ENCODE measurements at regions not wholly inside any gene's neighbourhood (a gene's known extent, or its start where the extent isn't known, plus 50 kb on each side); places are given as distances from the start of the nearest gene placed in this dataset.

- no peaks in the 10 kb centered on the region for H3K36me3 ChIP-seq (replicated peaks in 1 of 2; ENCODE audit: control insufficient read depth in 1 of 2, insufficient read depth in 2 of 2, low read length in 2 of 2)
- TF ChIP-seq CTCF (IDR thresholded peaks at IDR 0.05): no peak
- H3K4me2 ChIP-seq (replicated peaks; ENCODE audit: extremely low read depth, low read length, poor library complexity, severe bottlenecking): no peak overlapping the region
- H3K27me3 ChIP-seq (ENCODE audit: control insufficient read depth in 2 of 2, insufficient read depth in 2 of 2, low read length in 2 of 2): no peaks in the 10 kb centered on the region
- H2AFZ ChIP-seq (ENCODE audit: insufficient read depth, low read depth, low read length, poor library complexity, severe bottlenecking): no peak overlapping the region
- no CpG with 5 or more reads among the region's 1 CpG for WGBS (ENCODE audit: insufficient coverage)
- H4K20me1 ChIP-seq (ENCODE audit: insufficient read depth, low read length): no peaks in the 10 kb centered on the region
- no peak overlapping the region for H3K4me3 Mint-ChIP-seq
- H3K9me3 Mint-ChIP-seq: peaks cover 5 to 25% (median 16%) of the 10 kb centered on the region in 7 donors
- intact Hi-C loops (cut with micrococcal nuclease): no loop called here
- H3K79me2 ChIP-seq (ENCODE audit: insufficient read depth, low read length): no peaks in the 10 kb centered on the region
- no peaks in the 10 kb centered on the region for H3K4me1 ChIP-seq (ENCODE audit: control insufficient read depth in 1 of 2, insufficient read depth in 2 of 2, low read length in 2 of 2)
- H3K27ac ChIP-seq (ENCODE audit: low read depth in 1 of 2, low read length in 2 of 2): no peak overlapping the region
- H3K4me1 Mint-ChIP-seq: no peaks in the 10 kb centered on the region
- H3K9ac ChIP-seq (ENCODE audit: insufficient read depth, low read length, poor library complexity, severe bottlenecking): no peak overlapping the region
- H3K36me3 Mint-ChIP-seq: no peaks in the 10 kb centered on the region
- H3K27me3 Mint-ChIP-seq (ENCODE audit: low read depth in 3 of 3): no peaks in the 10 kb centered on the region
- no peak overlapping the region for H3K4me3 ChIP-seq (replicated peaks in 1 of 3; ENCODE audit: low read depth in 2 of 3, low read length in 3 of 3)
- H3K9me3 ChIP-seq (replicated peaks in 1 of 2; ENCODE audit: control insufficient read depth in 1 of 2, insufficient read depth in 1 of 2, low read length in 2 of 2): peaks cover 16 to 18% of the 10 kb centered on the region in 2 donors
- no peak for DNase-seq
- H3K27ac Mint-ChIP-seq: no peak overlapping the region
These were observed 161.9 kb upstream of the UBE3A start for GRCh38 chr15:25600751-25601150.

- Mint-ChIP-seq H3K4me3 (no peak overlapping the region), H3K9me3 (peaks cover 7 to 25% (median 17%) of the 10 kb centered on the region in 7 donors), H3K4me1 (no peaks in the 10 kb centered on the region)
These were observed 158.7 kb upstream of the UBE3A start for GRCh38 chr15:25597571-25597970.

More at GRCh38 chr15:25597571-25597970, 158.7 kb upstream of the UBE3A start:
- H3K36me3 Mint-ChIP-seq: no peaks in the 10 kb centered on the region
- Histone ChIP-seq H4K20me1 (ENCODE audit: insufficient read depth, low read length) (no peaks in the 10 kb centered on the region), H3K36me3 (replicated peaks in 1 of 2; ENCODE audit: control insufficient read depth in 1 of 2, insufficient read depth in 2 of 2, low read length in 2 of 2) (no peaks in the 10 kb centered on the region), H3K4me1 (ENCODE audit: control insufficient read depth in 1 of 2, insufficient read depth in 2 of 2, low read length in 2 of 2) (no peaks in the 10 kb centered on the region), H3K27ac (ENCODE audit: low read depth in 1 of 2, low read length in 2 of 2) (no peak overlapping the region), H3K4me3 (replicated peaks in 1 of 3; ENCODE audit: low read depth in 2 of 3, low read length in 3 of 3) (no peak overlapping the region), H3K79me2 (ENCODE audit: insufficient read depth, low read length) (no peaks in the 10 kb centered on the region), H2AFZ (ENCODE audit: insufficient read depth, low read depth, low read length, poor library complexity, severe bottlenecking) (no peak overlapping the region), H3K9me3 (replicated peaks in 1 of 2; ENCODE audit: control insufficient read depth in 1 of 2, insufficient read depth in 1 of 2, low read length in 2 of 2) (peaks cover 16 to 18% of the 10 kb centered on the region in 2 donors), H3K9ac (ENCODE audit: insufficient read depth, low read length, poor library complexity, severe bottlenecking) (no peak overlapping the region), H3K4me2 (replicated peaks; ENCODE audit: extremely low read depth, low read length, poor library complexity, severe bottlenecking) (no peak overlapping the region), H3K27me3 (ENCODE audit: control insufficient read depth in 2 of 2, insufficient read depth in 2 of 2, low read length in 2 of 2) (no peaks in the 10 kb centered on the region)
- no peaks in the 10 kb centered on the region for H3K27me3 Mint-ChIP-seq (ENCODE audit: low read depth in 3 of 3)
- no peak for DNase-seq
- intact Hi-C loops (cut with micrococcal nuclease): no loop called here
- no peak overlapping the region for H3K27ac Mint-ChIP-seq
- TF ChIP-seq CTCF (IDR thresholded peaks at IDR 0.05): no peak
- 35% methylated on average over 3 of the region's 5 CpGs for whole genome bisulfite sequencing (ENCODE audit: insufficient coverage)

Data from CD14-positive monocyte (primary cell).